Liver (tissue), 8 donors: ENCODE measurements at regions not wholly inside any gene's neighbourhood (a gene's known extent, or its start where the extent isn't known, plus 50 kb on each side); places are given as distances from the start of the nearest gene placed in this dataset.

ENCODE experiments used
- DNase-seq: peaks from one replicate; pipeline ENCODE4 v3.0.0-alpha.2; 2017; ENCODE audit warnings: low spot score
- H3K27ac ChIP-seq, 2 donors: one replicate each; pipeline ENCODE4 v1.7.0; 2013; ENCODE audit warnings: inconsistent platforms in 2 of 2, low read length in 2 of 2, control low read depth in 1 of 2, low read depth in 1 of 2, mild to moderate bottlenecking in 1 of 2
- H3K27me3 ChIP-seq, 4 donors: one replicate each; pipeline versions ENCODE4 v1.6.1 to v1.7.0; 2013; ENCODE audit warnings: low read length in 3 of 4, inconsistent platforms in 1 of 4, mild to moderate bottlenecking in 1 of 4, moderate library complexity in 1 of 4; ENCODE audit not compliant: control insufficient read depth in 4 of 4, insufficient read depth in 4 of 4
- H3K36me3 ChIP-seq, 4 donors: one replicate each; pipeline versions ENCODE4 v1.6.1 to v1.7.0; 2013; ENCODE audit warnings: low read length in 3 of 4, mild to moderate bottlenecking in 3 of 4, low read depth in 1 of 4, moderate library complexity in 1 of 4; ENCODE audit not compliant: control insufficient read depth in 4 of 4, insufficient read depth in 3 of 4
- H3K4me1 ChIP-seq, 4 donors: one replicate each; pipeline versions ENCODE4 v1.6.1 to v1.7.0; 2013; ENCODE audit warnings: low read length in 3 of 4, mild to moderate bottlenecking in 3 of 4, moderate library complexity in 1 of 4; ENCODE audit not compliant: control insufficient read depth in 4 of 4, insufficient read depth in 4 of 4
- H3K4me3 ChIP-seq, 3 donors: one replicate each; pipeline versions ENCODE4 v1.6.1 to v1.7.0; 2013; ENCODE audit warnings: low read length in 3 of 3, control low read depth in 1 of 3, low read depth in 1 of 3, mild to moderate bottlenecking in 1 of 3
- H3K9ac ChIP-seq, 2 donors: one replicate each; pipeline ENCODE4 v1.7.0; 2013; ENCODE audit warnings: low read length in 2 of 2, mild to moderate bottlenecking in 2 of 2, moderate library complexity in 2 of 2, control low read depth in 1 of 2, low read depth in 1 of 2
- H3K9me3 ChIP-seq, 4 donors: one replicate each; pipeline versions ENCODE4 v1.6.1 to v1.7.0; 2013; ENCODE audit warnings: low read length in 3 of 4; ENCODE audit not compliant: control insufficient read depth in 4 of 4
- FOXA2 ChIP-seq: IDR thresholded peaks from 2 replicates; pipeline ENCODE4 v1.6.1; 2016; ENCODE audit warnings: antibody characterized with exemption
- GABPA ChIP-seq, 2 donors: IDR thresholded peaks in 1 of 2; conservative IDR thresholded peaks in 1 of 2; 2 replicates each; pipeline ENCODE4 v1.6.1; 2016; ENCODE audit warnings: antibody characterized with exemption in 2 of 2, mild to moderate bottlenecking in 1 of 2, moderate library complexity in 1 of 2
- HNF4A ChIP-seq, 2 donors: conservative IDR thresholded peaks; 2 replicates each; pipeline ENCODE4 v1.6.1; 2016; ENCODE audit warnings: antibody characterized with exemption in 2 of 2, mild to moderate bottlenecking in 2 of 2
- HNF4G ChIP-seq: IDR thresholded peaks from 2 replicates; pipeline ENCODE4 v1.6.1; 2016; ENCODE audit warnings: antibody characterized with exemption
- RXRA ChIP-seq, 2 donors: IDR thresholded peaks; 2 replicates each; pipeline ENCODE4 v1.6.1; 2017 to 2018; ENCODE audit warnings: antibody characterized with exemption in 2 of 2, mild to moderate bottlenecking in 1 of 2
- SP1 ChIP-seq: IDR thresholded peaks from 2 replicates; pipeline ENCODE4 v1.6.1; 2018; ENCODE audit warnings: antibody characterized with exemption, mild to moderate bottlenecking
- TAF1 ChIP-seq: conservative IDR thresholded peaks from 2 replicates; pipeline ENCODE4 v1.6.1; 2016; ENCODE audit warnings: antibody characterized with exemption, mild to moderate bottlenecking
- YY1 ChIP-seq: IDR thresholded peaks from 2 replicates; pipeline ENCODE4 v1.6.1; 2016; ENCODE audit warnings: antibody characterized with exemption, mild to moderate bottlenecking
- WGBS: extraction: QIAGEN DNeasy Blood & Tissue Kit; methylation state at CpG from one replicate; pipeline ENCODE4 v1.1.7; 2013; 5-methylcytosine and 5-hydroxymethylcytosine counted together
- TF ChIP-seq, protein P1 (sequence below): fragments of 150-350 bp; IDR thresholded peaks from 2 replicates; pipeline ENCODE4 v1.5.1; 2017; ENCODE audit warnings: improper control_type of control experiment, low read depth, low read length; ENCODE audit not compliant: missing input control
- TF ChIP-seq, protein P2 (sequence below): IDR thresholded peaks from 2 replicates; pipeline ENCODE4 v1.6.1; 2016; ENCODE audit warnings: antibody characterized with exemption
- TF ChIP-seq, protein P3 (sequence below): IDR thresholded peaks from 2 replicates; pipeline ENCODE4 v1.6.1; 2016; ENCODE audit warnings: antibody characterized with exemption, mild to moderate bottlenecking
- TF ChIP-seq, protein P4 (sequence below): IDR thresholded peaks from 2 replicates; pipeline ENCODE4 v1.6.1; 2016; ENCODE audit warnings: antibody characterized with exemption
- TF ChIP-seq, protein P5 (sequence below): IDR thresholded peaks from 2 replicates; pipeline ENCODE4 v1.6.1; 2016; ENCODE audit warnings: antibody characterized with exemption
- donor health status: healthy.
- donor health status: healthy.
- donor health status: healthy.
- donor health status: healthy.
- donor health status: healthy.

DNA sequence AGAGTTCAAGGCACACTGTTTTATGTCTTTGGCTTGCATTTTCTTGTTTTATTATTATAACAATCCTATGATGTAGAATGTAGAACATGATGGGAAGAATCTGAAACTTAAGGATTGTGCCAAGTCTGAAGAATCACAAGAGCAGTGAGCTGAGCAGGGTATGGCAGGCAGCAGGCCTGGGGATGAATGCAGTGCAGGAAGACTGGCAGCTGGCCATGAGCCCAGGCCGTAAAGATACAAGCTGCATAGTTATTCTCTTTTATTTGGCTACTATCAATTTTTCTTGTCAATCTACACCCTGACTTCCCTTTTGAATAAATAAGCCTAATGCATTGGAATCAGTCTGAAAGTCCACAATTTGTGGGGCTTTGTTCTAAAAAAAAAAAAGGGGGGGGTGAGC, 89.6 kb upstream of the ARPP21 start:
- no peak for DNase-seq
- H3K27me3 ChIP-seq: no peaks in the 10 kb centered on the region
- H3K27ac ChIP-seq: no peak overlapping the region
- WGBS: 77% methylated on average over 1 of the region's 1 CpG
- TF ChIP-seq, protein P1, sequence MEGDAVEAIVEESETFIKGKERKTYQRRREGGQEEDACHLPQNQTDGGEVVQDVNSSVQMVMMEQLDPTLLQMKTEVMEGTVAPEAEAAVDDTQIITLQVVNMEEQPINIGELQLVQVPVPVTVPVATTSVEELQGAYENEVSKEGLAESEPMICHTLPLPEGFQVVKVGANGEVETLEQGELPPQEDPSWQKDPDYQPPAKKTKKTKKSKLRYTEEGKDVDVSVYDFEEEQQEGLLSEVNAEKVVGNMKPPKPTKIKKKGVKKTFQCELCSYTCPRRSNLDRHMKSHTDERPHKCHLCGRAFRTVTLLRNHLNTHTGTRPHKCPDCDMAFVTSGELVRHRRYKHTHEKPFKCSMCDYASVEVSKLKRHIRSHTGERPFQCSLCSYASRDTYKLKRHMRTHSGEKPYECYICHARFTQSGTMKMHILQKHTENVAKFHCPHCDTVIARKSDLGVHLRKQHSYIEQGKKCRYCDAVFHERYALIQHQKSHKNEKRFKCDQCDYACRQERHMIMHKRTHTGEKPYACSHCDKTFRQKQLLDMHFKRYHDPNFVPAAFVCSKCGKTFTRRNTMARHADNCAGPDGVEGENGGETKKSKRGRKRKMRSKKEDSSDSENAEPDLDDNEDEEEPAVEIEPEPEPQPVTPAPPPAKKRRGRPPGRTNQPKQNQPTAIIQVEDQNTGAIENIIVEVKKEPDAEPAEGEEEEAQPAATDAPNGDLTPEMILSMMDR: no peak
- TF ChIP-seq HNF4G (no peak), FOXA2 (no peak), TAF1 (no peak), YY1 (no peak), HNF4A (conservative IDR thresholded peaks at IDR 0.05) (no peak), SP1 (no peak)
- TF ChIP-seq, protein P2, sequence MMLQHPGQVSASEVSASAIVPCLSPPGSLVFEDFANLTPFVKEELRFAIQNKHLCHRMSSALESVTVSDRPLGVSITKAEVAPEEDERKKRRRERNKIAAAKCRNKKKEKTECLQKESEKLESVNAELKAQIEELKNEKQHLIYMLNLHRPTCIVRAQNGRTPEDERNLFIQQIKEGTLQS: no peak
- TF ChIP-seq, protein P3, sequence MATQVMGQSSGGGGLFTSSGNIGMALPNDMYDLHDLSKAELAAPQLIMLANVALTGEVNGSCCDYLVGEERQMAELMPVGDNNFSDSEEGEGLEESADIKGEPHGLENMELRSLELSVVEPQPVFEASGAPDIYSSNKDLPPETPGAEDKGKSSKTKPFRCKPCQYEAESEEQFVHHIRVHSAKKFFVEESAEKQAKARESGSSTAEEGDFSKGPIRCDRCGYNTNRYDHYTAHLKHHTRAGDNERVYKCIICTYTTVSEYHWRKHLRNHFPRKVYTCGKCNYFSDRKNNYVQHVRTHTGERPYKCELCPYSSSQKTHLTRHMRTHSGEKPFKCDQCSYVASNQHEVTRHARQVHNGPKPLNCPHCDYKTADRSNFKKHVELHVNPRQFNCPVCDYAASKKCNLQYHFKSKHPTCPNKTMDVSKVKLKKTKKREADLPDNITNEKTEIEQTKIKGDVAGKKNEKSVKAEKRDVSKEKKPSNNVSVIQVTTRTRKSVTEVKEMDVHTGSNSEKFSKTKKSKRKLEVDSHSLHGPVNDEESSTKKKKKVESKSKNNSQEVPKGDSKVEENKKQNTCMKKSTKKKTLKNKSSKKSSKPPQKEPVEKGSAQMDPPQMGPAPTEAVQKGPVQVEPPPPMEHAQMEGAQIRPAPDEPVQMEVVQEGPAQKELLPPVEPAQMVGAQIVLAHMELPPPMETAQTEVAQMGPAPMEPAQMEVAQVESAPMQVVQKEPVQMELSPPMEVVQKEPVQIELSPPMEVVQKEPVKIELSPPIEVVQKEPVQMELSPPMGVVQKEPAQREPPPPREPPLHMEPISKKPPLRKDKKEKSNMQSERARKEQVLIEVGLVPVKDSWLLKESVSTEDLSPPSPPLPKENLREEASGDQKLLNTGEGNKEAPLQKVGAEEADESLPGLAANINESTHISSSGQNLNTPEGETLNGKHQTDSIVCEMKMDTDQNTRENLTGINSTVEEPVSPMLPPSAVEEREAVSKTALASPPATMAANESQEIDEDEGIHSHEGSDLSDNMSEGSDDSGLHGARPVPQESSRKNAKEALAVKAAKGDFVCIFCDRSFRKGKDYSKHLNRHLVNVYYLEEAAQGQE: no peak
- TF ChIP-seq, protein P4, sequence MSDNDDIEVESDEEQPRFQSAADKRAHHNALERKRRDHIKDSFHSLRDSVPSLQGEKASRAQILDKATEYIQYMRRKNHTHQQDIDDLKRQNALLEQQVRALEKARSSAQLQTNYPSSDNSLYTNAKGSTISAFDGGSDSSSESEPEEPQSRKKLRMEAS: no peak
- H3K4me1 ChIP-seq: no peaks in the 10 kb centered on the region
- no peaks in the 10 kb centered on the region for H3K36me3 ChIP-seq
- no peaks in the 10 kb centered on the region for H3K9me3 ChIP-seq
- no peak overlapping the region for H3K4me3 ChIP-seq
- H3K9ac ChIP-seq: no peak overlapping the region

DNA sequence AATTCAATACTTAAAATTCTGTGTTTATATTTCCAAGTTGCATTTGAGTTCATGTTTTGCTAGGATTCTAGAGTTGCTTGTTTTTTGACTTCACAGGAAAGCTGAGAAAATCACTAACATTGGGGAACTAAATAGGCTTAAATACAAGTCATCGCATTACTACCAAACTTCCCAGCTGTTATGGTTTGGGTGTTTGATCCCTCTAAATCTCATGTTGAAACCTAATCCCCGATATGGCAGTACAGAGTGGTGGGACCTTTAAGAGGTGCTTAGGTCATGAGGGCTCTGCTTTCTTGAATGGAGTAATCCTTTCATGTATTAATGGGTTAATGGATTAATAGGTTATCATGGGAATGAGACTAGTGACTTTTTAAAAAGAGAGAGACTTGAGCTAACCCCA, 77.2 kb upstream of the ARPP21 start:
- TF ChIP-seq RXRA (IDR thresholded peaks at IDR 0.05) (no peak), HNF4G (no peak), GABPA (IDR thresholded peaks at IDR 0.05 in 1 of 2, conservative IDR thresholded peaks at IDR 0.05 in 1 of 2) (no peak), YY1 (no peak), SP1 (no peak)
- TF ChIP-seq, protein P4: no peak
- TF ChIP-seq, protein P5, sequence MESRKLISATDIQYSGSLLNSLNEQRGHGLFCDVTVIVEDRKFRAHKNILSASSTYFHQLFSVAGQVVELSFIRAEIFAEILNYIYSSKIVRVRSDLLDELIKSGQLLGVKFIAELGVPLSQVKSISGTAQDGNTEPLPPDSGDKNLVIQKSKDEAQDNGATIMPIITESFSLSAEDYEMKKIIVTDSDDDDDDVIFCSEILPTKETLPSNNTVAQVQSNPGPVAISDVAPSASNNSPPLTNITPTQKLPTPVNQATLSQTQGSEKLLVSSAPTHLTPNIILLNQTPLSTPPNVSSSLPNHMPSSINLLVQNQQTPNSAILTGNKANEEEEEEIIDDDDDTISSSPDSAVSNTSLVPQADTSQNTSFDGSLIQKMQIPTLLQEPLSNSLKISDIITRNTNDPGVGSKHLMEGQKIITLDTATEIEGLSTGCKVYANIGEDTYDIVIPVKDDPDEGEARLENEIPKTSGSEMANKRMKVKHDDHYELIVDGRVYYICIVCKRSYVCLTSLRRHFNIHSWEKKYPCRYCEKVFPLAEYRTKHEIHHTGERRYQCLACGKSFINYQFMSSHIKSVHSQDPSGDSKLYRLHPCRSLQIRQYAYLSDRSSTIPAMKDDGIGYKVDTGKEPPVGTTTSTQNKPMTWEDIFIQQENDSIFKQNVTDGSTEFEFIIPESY: no peak
- TF ChIP-seq, protein P2: no peak
- Histone ChIP-seq H3K27me3 (no peaks in the 10 kb centered on the region), H3K9ac (no peak overlapping the region), H3K4me3 (no peak overlapping the region), H3K9me3 (peaks cover 0 to 5% (median 1%) of the 10 kb centered on the region in 4 donors), H3K27ac (no peak overlapping the region), H3K36me3 (no peaks in the 10 kb centered on the region), H3K4me1 (no peaks in the 10 kb centered on the region)
- WGBS: 92% methylated on average over 2 of the region's 2 CpGs
- DNase-seq: no peak
